Superior temporal gyrus (tissue), 1 donor: ENCODE measurements at regions not wholly inside any gene's neighbourhood (a gene's known extent, or its start where the extent isn't known, plus 50 kb on each side); places are given as distances from the start of the nearest gene placed in this dataset.

Experiments used
- DNase-seq: peaks from one replicate; pipeline ENCODE4 v3.0.0-alpha.2; 2016; ENCODE audit errors: extremely low spot score

- DNase-seq = no peak
Observed at GRCh38 chr1:87194856-87195255, 133.8 kb upstream of the LMO4 start.

GRCh38 chr1:87196110-87196827, 132.4 kb upstream of the LMO4 start:
- DNase-seq = no peak

- no peak for DNase-seq
Observed at GRCh38 chr1:87197156-87197555, 131.5 kb upstream of the LMO4 start.

- no peak for DNase-seq
Observed at GRCh38 chr1:87197641-87198040, 131.0 kb upstream of the LMO4 start.

- no peak for DNase-seq
Observed at GRCh38 chr1:87200875-87201638, 127.6 kb upstream of the LMO4 start.

GRCh38 chr1:87201768-87202167, 126.9 kb upstream of the LMO4 start:
- DNase-seq = no peak

- no peak for DNase-seq
Observed at GRCh38 chr1:87202451-87202850, 126.2 kb upstream of the LMO4 start.

GRCh38 chr1:87202922-87203655, 125.6 kb upstream of the LMO4 start:
- no peak for DNase-seq

GRCh38 chr1:87203904-87204303, 124.8 kb upstream of the LMO4 start:
- no peak for DNase-seq

- DNase-seq = peak; percentile 45
Observed at GRCh38 chr1:87204441-87204840, 124.2 kb upstream of the LMO4 start.

GRCh38 chr1:87204921-87205320, 123.8 kb upstream of the LMO4 start:
- DNase-seq = peak; percentile 36

GRCh38 chr1:87206044-87206831, 122.4 kb upstream of the LMO4 start:
- peak; percentile 28 for DNase-seq

- no peak for DNase-seq
Observed at GRCh38 chr1:87208080-87208479, 120.6 kb upstream of the LMO4 start.

GRCh38 chr1:87208931-87209330, 119.7 kb upstream of the LMO4 start:
- DNase-seq = peak; percentile 51

GRCh38 chr1:87210151-87210550, 118.5 kb upstream of the LMO4 start:
- DNase-seq = no peak

GRCh38 chr1:87212431-87213134, 116.1 kb upstream of the LMO4 start:
- peak; percentile 10 for DNase-seq

GRCh38 chr1:87213135-87213515, 115.6 kb upstream of the LMO4 start:
- DNase-seq = peak; percentile 25

- DNase-seq = no peak
Observed at GRCh38 chr1:87215592-87215991, 113.1 kb upstream of the LMO4 start.

GRCh38 chr1:87218618-87219017, 110.1 kb upstream of the LMO4 start:
- DNase-seq = no peak

GRCh38 chr1:87219141-87219540, 109.5 kb upstream of the LMO4 start:
- no peak for DNase-seq

GRCh38 chr1:87219626-87220025, 109.1 kb upstream of the LMO4 start:
- DNase-seq = no peak
